NB4 (cell line): ENCODE measurements at regions not wholly inside any gene's neighbourhood (a gene's known extent, or its start where the extent isn't known, plus 50 kb on each side); places are given as distances from the start of the nearest gene placed in this dataset.
"Not testable (repeated sequence)": the region's sequence is repeated elsewhere in the genome, so short reads cannot be mapped to it uniquely, and the experiment has no call there.

Experiments
- DNase-seq: peaks from one replicate; pipeline ENCODE4 v3.0.0; 2010; ENCODE audit warnings: low read depth
- H3K4me3 ChIP-seq: one replicate; pipeline ENCODE4 v1.5.1; 2011; ENCODE audit warnings: mild to moderate bottlenecking, low read depth, low read length, moderate library complexity
- CTCF ChIP-seq: IDR thresholded peaks from one replicate; pipeline ENCODE4 v1.5.1; 2012; ENCODE audit warnings: low read depth, low read length
- MAX ChIP-seq: IDR thresholded peaks from 2 replicates; pipeline ENCODE4 v1.6.1; 2011; ENCODE audit warnings: low read depth, low read length
- MYC ChIP-seq: IDR thresholded peaks from 2 replicates; pipeline ENCODE4 v1.6.1; 2011; ENCODE audit warnings: low read depth, low read length
- POLR2A ChIP-seq: IDR thresholded peaks from 2 replicates; pipeline ENCODE4 v1.6.1; 2011; ENCODE audit warnings: mild to moderate bottlenecking; ENCODE audit not compliant: insufficient read length; ENCODE audit errors: extremely low read depth

GRCh38 chr9:81829195-81829882 lies 98.9 kb upstream of the SPATA31D4 start:
- TF ChIP-seq MAX = no peak
- TF ChIP-seq CTCF = no peak
- no peak for TF ChIP-seq POLR2A
- no peak for TF ChIP-seq MYC
- no peak for DNase-seq
- no peak overlapping the region for H3K4me3 ChIP-seq

- not testable (repeated sequence) for H3K4me3 ChIP-seq, DNase-seq
Observed at GRCh38 chr9:81830431-81830830, 97.8 kb upstream of the SPATA31D4 start.

GRCh38 chr9:81832571-81833285 lies 95.5 kb upstream of the SPATA31D4 start:
- DNase-seq = no peak
- TF ChIP-seq MAX (no peak), CTCF (no peak), MYC (no peak), POLR2A (no peak)
- no peak overlapping the region for H3K4me3 ChIP-seq

GRCh38 chr9:81833563-81834345 lies 94.5 kb upstream of the SPATA31D4 start:
- no peak for DNase-seq
- H3K4me3 ChIP-seq = no peak overlapping the region
- TF ChIP-seq MYC (no peak), MAX (no peak), CTCF (no peak)

GRCh38 chr9:81841333-81841732 lies 86.9 kb upstream of the SPATA31D4 start:
- no peak for DNase-seq
- no peak for TF ChIP-seq POLR2A
- TF ChIP-seq MAX = no peak
- TF ChIP-seq MYC = no peak
- TF ChIP-seq CTCF = no peak
- no peak overlapping the region for H3K4me3 ChIP-seq

GRCh38 chr9:81844131-81844567 lies 84.1 kb upstream of the SPATA31D4 start:
- no peak overlapping the region for H3K4me3 ChIP-seq
- no peak for DNase-seq
- TF ChIP-seq POLR2A = no peak
- TF ChIP-seq MAX = no peak
- no peak for TF ChIP-seq CTCF
- no peak for TF ChIP-seq MYC
